Mucosa of descending colon (tissue), 3 donors: ENCODE measurements at regions not wholly inside any gene's neighbourhood (a gene's known extent, or its start where the extent isn't known, plus 50 kb on each side); places are given as distances from the start of the nearest gene placed in this dataset.

Experiments used
- ATAC-seq: fragments of 200-7000 bp; cut with Tn5 transposase; one replicate; pipeline ENCODE4 v1.9.1; 2020; ENCODE audit warnings: mild to moderate bottlenecking, moderate library complexity
- DNase-seq, 3 donors: peaks; one replicate each; pipeline ENCODE4 v3.0.0-alpha.2; 2020
- H3K36me3 ChIP-seq: fragments of 200-600 bp; one replicate; pipeline ENCODE4 v1.8.0; 2021; ENCODE audit warnings: low read depth, mild to moderate bottlenecking
- H3K4me1 ChIP-seq: fragments of 200-600 bp; one replicate; pipeline ENCODE4 v1.8.0; 2021; ENCODE audit warnings: low read depth, mild to moderate bottlenecking
- H3K4me3 ChIP-seq: fragments of 200-600 bp; one replicate; pipeline ENCODE4 v1.8.0; 2021; ENCODE audit warnings: mild to moderate bottlenecking
- H3K9me3 ChIP-seq: fragments of 200-600 bp; one replicate; pipeline ENCODE4 v1.8.0; 2021; ENCODE audit warnings: mild to moderate bottlenecking
- intact Hi-C, 2 donors: fragments of 100-400 bp; cut with DNase I in 1 of 2; cut with micrococcal nuclease in 1 of 2; formaldehyde crosslinking; loops; one replicate each; pipeline versions ENCODE4 v1.11.0 to v1.11.1; 2022; cut with DNase I, micrococcal nuclease
- TF ChIP-seq, protein P1 (sequence below): fragments of 200-600 bp; IDR thresholded peaks from one replicate; pipeline ENCODE4 v1.8.0; 2022; ENCODE audit warnings: antibody characterized with exemption, mild to moderate bottlenecking
- donor health status: DM: no; HTN: no; CAD: no; lungs with moderate emphysema.
- donor health status: DM: no; HTN: no; CAD: no.
- donor health status: DM: no; HTN: yes; CAD: no.

DNA sequence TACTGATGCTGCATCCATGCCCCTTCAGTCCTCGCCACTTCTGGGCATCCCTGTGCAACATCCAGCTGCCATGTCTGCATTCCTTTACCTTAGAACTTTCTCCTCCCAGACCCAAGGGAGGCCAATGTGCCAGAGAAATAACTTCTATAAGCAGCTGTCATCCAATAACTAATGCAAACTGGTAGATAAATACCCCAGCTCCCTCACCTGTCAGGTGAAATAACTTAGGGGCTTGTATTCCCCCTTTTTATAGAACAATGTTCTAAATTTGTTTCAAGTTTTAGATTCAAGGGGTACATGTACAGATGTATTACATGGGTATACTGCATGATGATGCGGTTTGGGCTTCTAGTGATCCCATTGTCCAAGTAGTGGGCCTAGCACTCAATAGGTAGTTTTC is 880.1 kb downstream of the UQCRFS1 start:
- Histone ChIP-seq H3K9me3 (no peaks in the 10 kb centered on the region), H3K36me3 (no peaks in the 10 kb centered on the region), H3K4me3 (no peak overlapping the region), H3K4me1 (no peaks in the 10 kb centered on the region)
- no peak for ATAC-seq
- intact Hi-C loops = no loop called here
- no peak for DNase-seq
- TF ChIP-seq, protein P1, sequence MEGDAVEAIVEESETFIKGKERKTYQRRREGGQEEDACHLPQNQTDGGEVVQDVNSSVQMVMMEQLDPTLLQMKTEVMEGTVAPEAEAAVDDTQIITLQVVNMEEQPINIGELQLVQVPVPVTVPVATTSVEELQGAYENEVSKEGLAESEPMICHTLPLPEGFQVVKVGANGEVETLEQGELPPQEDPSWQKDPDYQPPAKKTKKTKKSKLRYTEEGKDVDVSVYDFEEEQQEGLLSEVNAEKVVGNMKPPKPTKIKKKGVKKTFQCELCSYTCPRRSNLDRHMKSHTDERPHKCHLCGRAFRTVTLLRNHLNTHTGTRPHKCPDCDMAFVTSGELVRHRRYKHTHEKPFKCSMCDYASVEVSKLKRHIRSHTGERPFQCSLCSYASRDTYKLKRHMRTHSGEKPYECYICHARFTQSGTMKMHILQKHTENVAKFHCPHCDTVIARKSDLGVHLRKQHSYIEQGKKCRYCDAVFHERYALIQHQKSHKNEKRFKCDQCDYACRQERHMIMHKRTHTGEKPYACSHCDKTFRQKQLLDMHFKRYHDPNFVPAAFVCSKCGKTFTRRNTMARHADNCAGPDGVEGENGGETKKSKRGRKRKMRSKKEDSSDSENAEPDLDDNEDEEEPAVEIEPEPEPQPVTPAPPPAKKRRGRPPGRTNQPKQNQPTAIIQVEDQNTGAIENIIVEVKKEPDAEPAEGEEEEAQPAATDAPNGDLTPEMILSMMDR = no peak

GRCh38 chr19:28332351-28332750 is 880.6 kb downstream of the UQCRFS1 start:
- no peaks in the 10 kb centered on the region for H3K36me3 ChIP-seq
- TF ChIP-seq, protein P1 = no peak
- ATAC-seq = no peak
- no peak for DNase-seq
- intact Hi-C loops = no loop called here
- no peak overlapping the region for H3K4me3 ChIP-seq
- no peaks in the 10 kb centered on the region for H3K9me3 ChIP-seq
- no peaks in the 10 kb centered on the region for H3K4me1 ChIP-seq

- intact Hi-C loops = no loop called here
- H3K4me3 ChIP-seq = no peak overlapping the region
- H3K4me1 ChIP-seq = no peaks in the 10 kb centered on the region
- no peaks in the 10 kb centered on the region for H3K9me3 ChIP-seq
- no peaks in the 10 kb centered on the region for H3K36me3 ChIP-seq
- DNase-seq (no peak), ATAC-seq (no peak)
- TF ChIP-seq, protein P1 = no peak
Observed at GRCh38 chr19:28331596-28331995, 881.4 kb downstream of the UQCRFS1 start.

DNA sequence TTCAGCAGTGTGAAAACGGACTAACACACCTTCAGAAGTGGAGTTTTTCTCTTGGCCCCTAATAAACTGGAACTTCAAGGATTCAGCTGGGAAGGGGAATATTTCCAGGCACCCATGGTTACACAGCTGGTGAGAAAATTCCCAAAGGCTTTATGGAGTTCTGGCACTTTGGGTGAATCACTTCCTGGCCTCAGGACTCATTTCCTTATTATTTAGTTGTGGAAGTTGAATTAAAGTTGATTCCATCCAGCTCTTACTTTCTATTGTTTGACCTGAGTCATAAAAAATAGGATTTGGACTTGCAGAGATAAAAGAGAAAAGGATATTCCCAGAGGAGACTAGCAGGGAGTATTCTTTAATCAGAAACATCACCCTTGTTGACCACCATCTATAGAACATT is 882.1 kb downstream of the UQCRFS1 start:
- Histone ChIP-seq H3K36me3 (no peaks in the 10 kb centered on the region), H3K4me3 (no peak overlapping the region), H3K9me3 (no peaks in the 10 kb centered on the region), H3K4me1 (no peaks in the 10 kb centered on the region)
- intact Hi-C loops = no loop called here
- ATAC-seq = no peak
- TF ChIP-seq, protein P1 = no peak
- no peak for DNase-seq

DNA sequence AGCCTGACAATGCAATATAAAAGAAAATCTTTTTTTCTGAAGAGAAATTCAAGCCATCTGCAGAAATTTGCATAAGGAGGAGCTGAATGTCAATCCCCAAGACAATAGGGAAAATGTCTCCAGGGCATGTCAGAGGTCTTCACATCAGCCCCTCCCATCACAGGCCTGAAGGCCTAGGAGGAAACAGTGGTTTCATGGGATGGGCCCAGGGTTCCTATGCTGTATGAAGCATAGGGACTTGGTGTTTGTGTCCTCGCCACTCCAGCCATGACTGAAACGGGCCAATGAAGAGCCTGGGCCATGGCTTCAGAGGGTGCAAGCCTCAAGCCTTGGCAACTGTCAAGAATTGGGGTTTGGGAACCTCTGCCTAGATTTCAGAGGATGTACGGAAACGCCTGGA is 883.5 kb downstream of the UQCRFS1 start:
- no peaks in the 10 kb centered on the region for H3K9me3 ChIP-seq
- no peaks in the 10 kb centered on the region for H3K36me3 ChIP-seq
- H3K4me3 ChIP-seq = no peak overlapping the region
- TF ChIP-seq, protein P1 = no peak
- no peak for ATAC-seq
- intact Hi-C loops = loop anchor here (5.0 kb wide), 3 partner anchors 87 to 357 kb away; no protein-coding TSS in a partner anchor
- no peak for DNase-seq
- no peaks in the 10 kb centered on the region for H3K4me1 ChIP-seq

GRCh38 chr19:28327905-28328304 is 885.0 kb downstream of the UQCRFS1 start:
- Histone ChIP-seq H3K36me3 (no peaks in the 10 kb centered on the region), H3K4me3 (no peak overlapping the region), H3K4me1 (no peaks in the 10 kb centered on the region), H3K9me3 (no peaks in the 10 kb centered on the region)
- TF ChIP-seq, protein P1 = no peak
- DNase-seq (no peak), ATAC-seq (no peak)
- intact Hi-C loops = loop anchor here (5.0 kb wide), 3 partner anchors 86 to 356 kb away; no protein-coding TSS in a partner anchor
